HUES64 (cell line): ENCODE measurements at regions not wholly inside any gene's neighbourhood (a gene's known extent, or its start where the extent isn't known, plus 50 kb on each side); places are given as distances from the start of the nearest gene placed in this dataset.

Source experiments
- H3K27ac ChIP-seq: 2 replicates; pipeline ENCODE4 v1.7.0; 2013; ENCODE audit warnings: low read depth, low read length, inconsistent platforms
- H3K27me3 ChIP-seq: 2 replicates; pipeline ENCODE4 v1.6.1; 2013; ENCODE audit warnings: mild to moderate bottlenecking, low read length; ENCODE audit not compliant: insufficient read depth
- H3K36me3 ChIP-seq: 2 replicates; pipeline ENCODE4 v1.6.1; 2013; ENCODE audit warnings: mild to moderate bottlenecking, low read length; ENCODE audit not compliant: insufficient read depth
- H3K4me1 ChIP-seq: 2 replicates; pipeline ENCODE4 v1.6.1; 2013; ENCODE audit warnings: mild to moderate bottlenecking, low read length, moderate library complexity; ENCODE audit not compliant: insufficient read depth
- H3K4me3 ChIP-seq: 2 replicates; pipeline ENCODE4 v1.5.1; 2013; ENCODE audit warnings: mild to moderate bottlenecking, low read length, moderate library complexity
- H3K9ac ChIP-seq: 2 replicates; pipeline ENCODE4 v1.6.1; 2013; ENCODE audit warnings: mild to moderate bottlenecking, low read depth, low read length
- H3K9me3 ChIP-seq: 2 replicates; pipeline ENCODE4 v1.6.1; 2013; ENCODE audit warnings: low read depth, low read length; ENCODE audit not compliant: insufficient read depth
- WGBS: fragments of 150-250, 120-280 bp; methylation state at CpG from one replicate; pipeline ENCODE4 v1.1.7; 2013; ENCODE audit warnings: missing lambda C conversion rate; 5-methylcytosine and 5-hydroxymethylcytosine counted together

DNA sequence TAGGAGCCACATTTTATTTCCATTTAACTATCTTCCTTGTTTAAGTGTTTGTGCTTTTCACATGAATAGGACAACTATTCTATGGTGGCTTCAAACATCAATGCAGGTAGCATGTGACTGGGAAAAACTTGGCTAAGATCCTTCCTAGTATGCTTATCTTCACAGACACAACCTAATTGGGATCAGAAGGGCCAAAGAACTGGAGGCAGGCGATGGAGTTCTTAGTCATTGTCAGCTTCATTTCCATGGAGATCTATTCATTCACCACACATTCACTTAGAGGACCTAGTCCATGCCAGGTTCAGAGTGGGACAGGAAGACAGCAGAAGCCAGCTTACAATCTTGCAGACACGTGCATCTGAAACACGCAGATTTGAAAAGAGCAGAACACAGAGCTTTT lies 277.5 kb upstream of the PPP2R3A start:
- Histone ChIP-seq H3K9me3 (no peaks in the 10 kb centered on the region), H3K9ac (no peak overlapping the region), H3K27me3 (no peaks in the 10 kb centered on the region), H3K4me1 (no peaks in the 10 kb centered on the region; the same call in 1 of the 2 replicates), H3K36me3 (no peaks in the 10 kb centered on the region), H3K4me3 (no peak overlapping the region), H3K27ac (no peak overlapping the region)
- WGBS, result 93% methylated on average over 3 of the region's 3 CpGs

DNA sequence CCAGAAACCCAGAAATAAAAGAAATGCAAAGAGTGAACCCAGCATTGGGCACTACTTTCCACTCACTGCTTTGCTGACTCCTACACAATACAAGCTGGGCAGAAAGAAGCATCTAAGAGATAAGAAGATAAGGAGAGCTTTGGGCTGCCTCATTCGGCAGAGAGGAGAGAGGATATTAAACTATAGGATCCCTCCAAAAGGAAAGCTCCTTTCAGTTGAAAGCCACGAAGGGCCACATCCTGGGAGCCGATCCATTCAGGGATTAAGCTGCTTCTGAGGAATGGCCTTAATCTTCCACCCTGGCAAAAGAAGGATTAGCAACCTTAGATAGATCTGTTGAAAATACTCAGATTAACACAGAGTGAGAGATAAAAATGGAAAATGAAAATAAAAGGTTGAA lies 274.9 kb upstream of the PPP2R3A start:
- H3K36me3 ChIP-seq, result no peaks in the 10 kb centered on the region
- H3K4me1 ChIP-seq, result no peaks in the 10 kb centered on the region; the same call in 1 of the 2 replicates
- H3K27me3 ChIP-seq, result no peaks in the 10 kb centered on the region
- H3K9ac ChIP-seq, result no peak overlapping the region
- H3K4me3 ChIP-seq, result no peak overlapping the region
- H3K27ac ChIP-seq, result no peak overlapping the region
- no peaks in the 10 kb centered on the region for H3K9me3 ChIP-seq
- 65% methylated on average over 3 of the region's 3 CpGs for WGBS

DNA sequence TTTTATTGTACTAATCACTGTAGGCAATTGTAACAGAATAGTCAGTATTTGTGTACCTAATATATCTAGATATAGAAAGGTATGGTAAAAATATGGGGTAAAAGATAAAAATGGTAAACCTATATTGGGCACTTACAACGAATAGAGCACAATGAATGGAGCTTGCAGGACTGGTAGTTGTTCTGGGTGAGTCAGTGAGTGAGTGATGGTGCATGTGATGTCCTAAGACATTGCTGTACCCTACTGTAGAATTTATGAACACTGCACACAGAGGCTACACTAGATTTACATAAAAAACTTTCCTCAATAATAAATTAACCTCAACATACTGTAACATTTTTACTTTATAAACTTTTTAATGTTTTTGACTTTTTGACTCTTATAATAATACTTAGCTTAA lies 274.3 kb upstream of the PPP2R3A start:
- Histone ChIP-seq H3K27ac (no peak overlapping the region), H3K27me3 (no peaks in the 10 kb centered on the region), H3K36me3 (no peaks in the 10 kb centered on the region), H3K9me3 (no peaks in the 10 kb centered on the region), H3K4me3 (no peak overlapping the region), H3K9ac (no peak overlapping the region), H3K4me1 (no peaks in the 10 kb centered on the region; the same call in 1 of the 2 replicates)
- 92% methylated on average over 1 of the region's 1 CpG for WGBS

DNA sequence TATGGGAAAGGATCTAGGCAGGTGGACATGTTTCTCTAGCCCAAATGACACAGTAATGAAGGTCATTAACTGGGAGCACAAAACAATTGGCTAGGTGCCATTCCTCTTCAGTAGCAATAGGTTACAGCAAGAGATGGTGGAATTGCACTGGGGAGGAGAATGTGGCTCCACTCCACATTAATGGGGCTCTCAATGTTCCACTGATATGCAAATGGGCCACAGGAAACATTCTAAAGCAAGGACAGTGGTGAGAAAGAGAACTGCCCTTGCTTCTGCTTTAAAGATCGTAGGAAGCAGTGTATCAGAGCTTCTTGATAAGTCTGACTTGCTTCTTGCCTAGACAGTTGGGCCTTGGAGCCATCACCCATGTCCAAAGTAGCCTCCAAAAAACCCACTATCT lies 271.4 kb upstream of the PPP2R3A start:
- Histone ChIP-seq H3K9ac (no peak overlapping the region), H3K4me3 (no peak overlapping the region), H3K4me1 (no peaks in the 10 kb centered on the region; the same call in 1 of the 2 replicates), H3K27ac (no peak overlapping the region), H3K27me3 (no peaks in the 10 kb centered on the region), H3K36me3 (no peaks in the 10 kb centered on the region), H3K9me3 (no peaks in the 10 kb centered on the region)
- 69% methylated on average over 1 of the region's 1 CpG for WGBS

DNA sequence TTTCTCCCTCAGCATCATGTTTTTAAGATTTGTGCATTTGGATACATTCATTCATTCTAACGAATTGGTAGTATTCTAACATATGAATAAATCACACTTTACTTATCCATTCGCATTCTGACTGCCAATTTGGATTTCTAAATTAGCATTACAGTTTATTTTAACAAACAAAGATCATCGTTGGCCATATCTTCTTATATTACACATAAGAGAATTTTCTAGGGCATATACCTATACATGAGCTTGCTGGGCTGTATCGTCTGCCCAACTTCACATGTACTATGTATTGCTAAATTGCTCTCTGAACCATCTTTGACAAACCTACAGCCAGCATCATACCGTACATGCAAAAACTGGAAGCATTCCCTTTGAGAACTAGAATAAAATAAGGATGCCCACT lies 265.8 kb upstream of the PPP2R3A start:
- Histone ChIP-seq H3K27ac (no peak overlapping the region), H3K27me3 (no peaks in the 10 kb centered on the region), H3K9ac (no peak overlapping the region), H3K4me1 (no peaks in the 10 kb centered on the region), H3K9me3 (no peaks in the 10 kb centered on the region), H3K36me3 (no peaks in the 10 kb centered on the region), H3K4me3 (no peak overlapping the region)
- WGBS, result 95% methylated on average over 5 of the region's 5 CpGs

DNA sequence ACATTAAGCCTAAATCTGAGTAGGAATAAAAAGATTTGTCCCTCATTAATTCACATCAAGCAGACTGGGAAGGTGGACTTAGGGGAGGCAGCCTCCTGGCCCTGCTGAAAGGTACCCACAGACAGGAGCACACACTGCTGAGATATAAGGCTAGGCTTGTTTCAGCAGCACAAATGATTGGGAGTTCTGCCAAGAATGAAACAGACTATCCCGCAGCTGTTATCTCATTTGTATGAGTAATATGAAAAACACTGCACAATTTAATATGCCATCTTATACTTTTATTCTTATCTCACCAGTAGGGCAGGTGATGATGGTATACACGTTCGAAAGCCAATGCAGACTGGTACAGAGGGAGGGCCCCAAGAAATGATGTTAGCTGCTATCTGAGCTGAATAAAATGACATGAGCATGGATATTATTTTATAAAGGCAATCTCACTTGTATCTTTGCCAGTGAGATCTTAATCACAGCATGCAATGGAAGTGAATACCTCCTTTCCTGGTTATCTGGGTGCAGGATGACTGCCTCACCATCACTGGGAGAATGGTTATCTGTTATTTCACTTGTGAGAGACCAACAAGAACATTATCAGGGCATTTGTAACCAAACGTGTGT lies 258.7 kb upstream of the PPP2R3A start:
- no peaks in the 10 kb centered on the region for H3K4me1 ChIP-seq
- no peaks in the 10 kb centered on the region for H3K9me3 ChIP-seq
- no peak overlapping the region for H3K9ac ChIP-seq
- no peak overlapping the region for H3K27ac ChIP-seq
- no peaks in the 10 kb centered on the region for H3K36me3 ChIP-seq
- H3K27me3 ChIP-seq, result no peaks in the 10 kb centered on the region
- H3K4me3 ChIP-seq, result no peak overlapping the region
- WGBS, result 97% methylated on average over 3 of the region's 4 CpGs

DNA sequence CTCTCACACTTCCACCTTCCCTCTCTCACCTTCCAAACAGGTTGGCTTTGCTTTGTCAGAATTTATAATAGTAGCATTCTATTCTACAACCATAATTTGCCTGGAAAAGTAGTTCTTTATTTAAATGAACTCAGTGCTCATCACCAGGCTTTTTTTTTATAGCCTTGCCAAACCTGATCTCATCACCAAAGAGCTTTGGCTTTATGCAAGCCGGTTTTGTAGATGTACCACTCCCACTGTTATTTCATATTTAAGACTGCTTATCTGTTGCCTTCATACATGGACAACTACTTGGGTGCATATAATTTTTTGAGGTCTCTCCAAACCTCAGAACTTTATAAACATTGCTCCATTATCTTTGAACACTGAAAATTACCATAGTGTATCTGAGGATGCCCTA lies 246.1 kb upstream of the PPP2R3A start:
- Histone ChIP-seq H3K27me3 (no peaks in the 10 kb centered on the region), H3K4me3 (no peak overlapping the region), H3K4me1 (peaks cover 15% of the 10 kb centered on the region), H3K27ac (no peak overlapping the region), H3K9me3 (peaks cover 3% of the 10 kb centered on the region; the same call in 1 of the 2 replicates), H3K9ac (no peak overlapping the region), H3K36me3 (no peaks in the 10 kb centered on the region)
- WGBS, result 86% methylated on average over 1 of the region's 1 CpG

DNA sequence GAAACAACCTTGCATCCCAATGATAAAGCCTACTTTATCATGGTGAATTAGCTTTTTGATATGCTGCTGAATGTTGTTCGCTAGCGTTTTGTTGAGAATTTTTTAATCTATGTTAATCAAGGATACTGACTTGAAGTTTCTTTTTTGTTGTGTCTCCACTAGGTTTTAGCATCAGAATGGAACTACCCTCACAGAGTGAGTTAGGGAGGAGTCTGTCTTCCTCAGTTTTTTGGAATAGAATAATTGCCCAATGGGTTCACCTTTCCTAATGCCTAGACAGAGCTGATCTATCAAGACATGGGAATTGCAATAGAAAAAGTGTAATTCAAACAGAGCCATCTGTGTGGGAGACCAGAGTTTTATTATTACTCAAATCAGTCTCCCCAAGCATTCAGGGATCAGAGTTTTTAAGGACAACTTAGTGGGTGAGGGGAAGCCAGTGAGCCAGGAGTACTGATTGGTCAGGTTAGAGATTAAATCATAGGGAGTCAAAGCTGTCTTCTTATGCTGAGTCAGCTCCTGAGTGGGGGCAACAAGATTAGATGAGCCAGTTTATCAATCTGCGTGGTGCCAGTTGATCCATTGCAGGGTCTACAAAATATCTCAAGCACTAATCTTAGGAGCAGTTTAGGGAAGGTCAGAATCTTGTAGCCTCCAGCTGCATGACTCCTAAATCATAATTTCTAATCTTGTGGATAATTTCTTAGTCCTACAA lies 237.4 kb upstream of the PPP2R3A start:
- Histone ChIP-seq H3K4me1 (peaks cover 8% of the 10 kb centered on the region; the same call in 1 of the 2 replicates), H3K36me3 (no peaks in the 10 kb centered on the region), H3K27me3 (no peaks in the 10 kb centered on the region), H3K9me3 (peaks cover 41% of the 10 kb centered on the region), H3K4me3 (no peak overlapping the region), H3K9ac (no peak overlapping the region), H3K27ac (peak overlapping the region; percentile 54; the same call in 1 of the 2 replicates)
- 78% methylated on average over 3 of the region's 3 CpGs for WGBS

DNA sequence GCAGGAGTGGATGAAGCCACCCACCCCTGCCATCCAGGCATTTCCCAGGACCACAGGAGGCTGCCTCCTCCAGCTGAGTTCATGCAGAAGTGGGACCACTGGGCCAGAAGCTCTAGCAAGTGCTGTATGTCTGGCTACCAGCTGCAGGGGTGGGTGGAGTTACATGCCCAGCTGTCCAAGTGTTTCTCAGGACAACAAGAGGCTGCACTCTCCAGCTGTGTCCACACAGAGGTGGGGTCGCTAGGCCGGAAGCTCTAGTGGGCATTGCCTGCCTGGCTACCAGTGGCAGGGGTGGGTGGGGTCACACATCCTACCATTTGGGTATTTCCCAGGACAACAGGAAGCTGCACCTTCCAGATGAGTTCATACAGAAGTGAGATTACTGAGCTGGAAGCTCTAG lies 234.0 kb upstream of the PPP2R3A start:
- H3K27me3 ChIP-seq, result no peaks in the 10 kb centered on the region
- WGBS, result 98% methylated on average over 2 of the region's 2 CpGs
- H3K36me3 ChIP-seq, result no peaks in the 10 kb centered on the region
- no peak overlapping the region for H3K4me3 ChIP-seq
- H3K9me3 ChIP-seq, result peaks cover 28% of the 10 kb centered on the region; the same call in 1 of the 2 replicates
- no peak overlapping the region for H3K9ac ChIP-seq
- H3K4me1 ChIP-seq, result peaks cover 8% of the 10 kb centered on the region; the same call in 1 of the 2 replicates
- H3K27ac ChIP-seq, result no peak overlapping the region

DNA sequence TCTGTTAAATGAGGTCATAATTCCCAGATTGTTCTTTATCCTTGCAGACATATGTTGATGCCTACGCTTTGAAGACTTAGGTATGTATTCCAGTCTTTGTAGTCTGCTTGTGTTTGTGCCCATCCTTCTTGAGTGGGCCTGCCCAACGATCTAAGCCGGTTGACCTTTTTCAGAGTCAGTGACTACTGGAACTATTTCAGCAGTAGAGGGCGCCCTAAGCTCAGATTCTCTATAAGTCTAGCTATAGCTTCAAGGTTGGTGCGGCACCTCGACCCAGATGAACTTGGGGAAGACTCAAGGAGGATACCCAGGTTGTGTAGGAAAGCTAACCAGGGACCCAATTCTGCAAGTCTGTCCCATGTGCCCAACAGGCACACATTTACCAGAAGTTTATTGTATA lies 228.8 kb upstream of the PPP2R3A start:
- H3K4me3 ChIP-seq, result no peak overlapping the region
- H3K27me3 ChIP-seq, result no peaks in the 10 kb centered on the region
- 23% methylated on average over 6 of the region's 6 CpGs for WGBS

DNA sequence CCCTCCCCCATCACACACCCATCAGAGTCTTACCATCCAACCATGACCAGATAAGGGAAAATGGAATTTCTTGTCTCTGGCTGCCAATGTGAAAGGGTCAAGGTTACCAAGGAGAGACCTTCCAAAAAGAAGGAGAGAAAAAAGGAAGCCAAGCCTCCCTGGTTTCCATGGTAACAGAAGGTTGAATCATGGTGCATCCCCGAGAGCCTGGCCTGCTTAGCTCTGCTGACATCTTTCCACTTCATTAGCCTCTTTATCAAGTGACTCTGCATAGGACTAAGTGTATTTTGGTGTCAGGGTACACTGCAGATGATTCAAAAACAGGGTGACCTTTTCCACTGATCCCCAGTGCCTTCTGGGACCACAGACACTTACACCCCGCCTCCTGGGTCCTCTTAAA lies 225.7 kb upstream of the PPP2R3A start:
- H3K36me3 ChIP-seq, result no peaks in the 10 kb centered on the region
- H3K4me1 ChIP-seq, result no peaks in the 10 kb centered on the region
- H3K27me3 ChIP-seq, result no peaks in the 10 kb centered on the region
- H3K4me3 ChIP-seq, result no peak overlapping the region
- WGBS, result 96% methylated on average over 2 of the region's 2 CpGs
- H3K27ac ChIP-seq, result no peak overlapping the region
- no peaks in the 10 kb centered on the region for H3K9me3 ChIP-seq
- H3K9ac ChIP-seq, result no peak overlapping the region

More for the DNA sequence above, 228.8 kb upstream of the PPP2R3A start:
- H3K36me3 ChIP-seq, result no peaks in the 10 kb centered on the region
- no peak overlapping the region for H3K27ac ChIP-seq
- no peaks in the 10 kb centered on the region for H3K9me3 ChIP-seq
- H3K9ac ChIP-seq, result no peak overlapping the region
- no peaks in the 10 kb centered on the region for H3K4me1 ChIP-seq
